ENCODE measurements at regions not wholly inside any gene's neighbourhood (a gene's known extent, or its start where the extent isn't known, plus 50 kb on each side); places are given as distances from the start of the nearest gene placed in this dataset.

DNA sequence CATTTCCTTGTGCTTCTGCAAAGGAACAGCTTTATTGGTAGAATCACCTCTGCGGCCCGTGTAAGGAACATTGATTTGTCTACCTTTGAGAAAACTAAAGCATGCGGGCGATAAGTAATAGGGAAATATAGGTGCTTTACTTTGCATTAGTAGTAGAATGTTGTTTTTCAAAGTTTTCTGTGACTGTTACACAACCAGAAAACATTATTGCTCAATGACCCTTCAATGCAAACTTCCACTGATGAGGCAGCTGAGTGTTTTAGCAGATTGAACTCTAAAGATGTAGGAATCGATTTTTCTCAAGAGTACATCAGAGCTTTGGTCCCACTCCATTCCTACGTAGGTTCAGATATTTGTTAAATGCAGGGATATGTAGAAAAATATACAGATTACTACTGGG lies 427.8 kb downstream of the DNAJB9 start:
- TF ChIP-seq, protein P1, sequence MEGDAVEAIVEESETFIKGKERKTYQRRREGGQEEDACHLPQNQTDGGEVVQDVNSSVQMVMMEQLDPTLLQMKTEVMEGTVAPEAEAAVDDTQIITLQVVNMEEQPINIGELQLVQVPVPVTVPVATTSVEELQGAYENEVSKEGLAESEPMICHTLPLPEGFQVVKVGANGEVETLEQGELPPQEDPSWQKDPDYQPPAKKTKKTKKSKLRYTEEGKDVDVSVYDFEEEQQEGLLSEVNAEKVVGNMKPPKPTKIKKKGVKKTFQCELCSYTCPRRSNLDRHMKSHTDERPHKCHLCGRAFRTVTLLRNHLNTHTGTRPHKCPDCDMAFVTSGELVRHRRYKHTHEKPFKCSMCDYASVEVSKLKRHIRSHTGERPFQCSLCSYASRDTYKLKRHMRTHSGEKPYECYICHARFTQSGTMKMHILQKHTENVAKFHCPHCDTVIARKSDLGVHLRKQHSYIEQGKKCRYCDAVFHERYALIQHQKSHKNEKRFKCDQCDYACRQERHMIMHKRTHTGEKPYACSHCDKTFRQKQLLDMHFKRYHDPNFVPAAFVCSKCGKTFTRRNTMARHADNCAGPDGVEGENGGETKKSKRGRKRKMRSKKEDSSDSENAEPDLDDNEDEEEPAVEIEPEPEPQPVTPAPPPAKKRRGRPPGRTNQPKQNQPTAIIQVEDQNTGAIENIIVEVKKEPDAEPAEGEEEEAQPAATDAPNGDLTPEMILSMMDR (IDR thresholded peaks at IDR 0.05; ENCODE audit: insufficient read depth, low read length, severe bottlenecking), result no peak
- H3K36me3 ChIP-seq (ENCODE audit: control insufficient read depth, insufficient read depth, low read length), result no peaks in the 10 kb centered on the region
- H3K4me3 ChIP-seq (ENCODE audit: low read depth, low read length), result no peak overlapping the region
- no peak for FAIRE-seq
- H3K27me3 ChIP-seq (ENCODE audit: control insufficient read depth, insufficient read depth, low read length), result no peaks in the 10 kb centered on the region
- DNase-seq (ENCODE audit: low read depth), result no peak

DNA sequence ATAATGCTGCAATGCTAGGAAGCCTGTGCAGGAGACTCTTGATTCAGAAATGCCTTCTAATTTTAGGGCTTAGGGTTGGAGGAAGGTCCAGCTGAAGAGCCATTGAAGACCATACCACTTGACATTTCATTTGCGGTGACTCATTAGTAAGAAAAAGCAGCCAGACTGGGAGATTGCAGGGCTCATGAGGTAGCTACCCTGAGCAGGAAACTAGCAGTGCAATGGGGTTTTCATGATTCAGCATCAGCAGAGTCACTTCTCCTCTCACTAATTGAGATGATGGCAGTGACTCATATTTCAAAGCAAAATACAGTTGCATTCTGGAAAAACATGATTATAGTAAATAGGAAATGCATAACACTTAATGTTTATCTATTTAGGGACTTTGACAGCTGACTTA lies 434.1 kb downstream of the DNAJB9 start:
- TF ChIP-seq, protein P1 (IDR thresholded peaks at IDR 0.05; ENCODE audit: insufficient read depth, low read length, severe bottlenecking), result no peak
- DNase-seq (ENCODE audit: low read depth) (peak; percentile 70), FAIRE-seq (no peak)
- H3K36me3 ChIP-seq (ENCODE audit: control insufficient read depth, insufficient read depth, low read length), result no peaks in the 10 kb centered on the region
- no peaks in the 10 kb centered on the region for H3K27me3 ChIP-seq (ENCODE audit: control insufficient read depth, insufficient read depth, low read length)
- H3K4me3 ChIP-seq (ENCODE audit: low read depth, low read length), result no peak overlapping the region

DNA sequence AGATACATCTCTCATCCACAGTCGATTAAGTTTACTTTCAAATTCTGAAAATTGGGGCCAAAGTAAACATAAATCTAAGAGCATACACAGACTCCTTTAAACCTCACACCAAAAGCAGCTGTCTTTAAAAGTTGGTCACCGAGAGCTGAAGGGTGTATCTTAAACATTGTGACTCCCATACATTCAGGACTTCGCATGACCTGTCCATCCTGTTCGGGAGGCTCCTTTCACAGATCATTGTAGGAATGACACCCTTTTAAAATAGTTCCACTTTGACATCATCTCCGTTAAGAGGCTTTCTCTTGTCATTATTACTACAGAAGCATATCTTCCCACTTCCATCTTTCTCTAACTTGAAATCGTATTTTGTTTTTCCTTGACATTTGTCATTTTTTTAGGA lies 440.0 kb downstream of the DNAJB9 start:
- Histone ChIP-seq H3K27me3 (ENCODE audit: control insufficient read depth, insufficient read depth, low read length) (no peaks in the 10 kb centered on the region), H3K4me3 (ENCODE audit: low read depth, low read length) (no peak overlapping the region), H3K36me3 (ENCODE audit: control insufficient read depth, insufficient read depth, low read length) (no peaks in the 10 kb centered on the region)
- TF ChIP-seq, protein P1 (IDR thresholded peaks at IDR 0.05; ENCODE audit: insufficient read depth, low read length, severe bottlenecking), result no peak
- DNase-seq (ENCODE audit: low read depth) (no peak), FAIRE-seq (no peak)

DNA sequence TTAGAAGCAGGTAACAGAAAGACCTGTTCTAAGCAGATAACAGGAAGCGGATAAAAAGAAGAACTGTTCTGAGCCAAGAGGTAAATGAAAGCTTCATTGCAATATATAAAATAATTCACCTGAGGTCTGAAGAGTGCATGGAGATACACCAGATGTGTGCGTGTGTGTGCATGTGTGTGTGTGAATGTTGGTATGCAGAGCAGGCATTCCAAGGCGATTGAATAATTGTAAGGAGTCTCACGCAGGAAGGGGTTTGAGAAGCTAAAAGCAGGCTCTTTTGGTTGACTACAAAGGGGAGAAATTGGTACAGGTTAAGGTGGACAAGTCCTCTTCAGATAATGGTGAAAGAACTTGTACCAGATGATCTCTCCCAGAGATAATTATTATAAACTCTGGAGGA lies 450.6 kb downstream of the DNAJB9 start:
- Histone ChIP-seq H3K27me3 (ENCODE audit: control insufficient read depth, insufficient read depth, low read length) (no peaks in the 10 kb centered on the region), H3K36me3 (ENCODE audit: control insufficient read depth, insufficient read depth, low read length) (no peaks in the 10 kb centered on the region), H3K4me3 (ENCODE audit: low read depth, low read length) (no peak overlapping the region)
- DNase-seq (ENCODE audit: low read depth) (peak; percentile 15), FAIRE-seq (no peak)
- TF ChIP-seq, protein P1 (IDR thresholded peaks at IDR 0.05; ENCODE audit: insufficient read depth, low read length, severe bottlenecking), result no peak

DNA sequence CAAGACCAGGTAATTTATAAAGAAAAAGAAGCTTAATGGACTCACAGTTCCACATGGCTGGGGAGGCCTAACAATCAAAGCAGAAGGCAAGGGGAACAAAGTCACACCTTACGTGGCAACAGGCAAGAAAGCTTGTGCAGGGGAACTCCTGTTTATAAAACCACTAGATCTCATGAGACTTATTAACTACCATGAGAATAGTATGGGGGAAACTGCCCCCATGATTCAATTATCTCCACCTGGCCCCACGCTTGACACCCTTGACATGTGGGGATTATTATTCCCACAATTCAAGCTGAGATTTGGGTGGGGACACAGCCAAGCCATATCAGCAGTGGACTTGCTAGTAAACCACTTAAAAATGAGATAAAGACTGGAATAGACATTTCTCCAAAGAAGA lies 451.7 kb downstream of the DNAJB9 start:
- DNase-seq (ENCODE audit: low read depth) (no peak), FAIRE-seq (no peak)
- TF ChIP-seq, protein P1 (IDR thresholded peaks at IDR 0.05; ENCODE audit: insufficient read depth, low read length, severe bottlenecking), result no peak

DNA sequence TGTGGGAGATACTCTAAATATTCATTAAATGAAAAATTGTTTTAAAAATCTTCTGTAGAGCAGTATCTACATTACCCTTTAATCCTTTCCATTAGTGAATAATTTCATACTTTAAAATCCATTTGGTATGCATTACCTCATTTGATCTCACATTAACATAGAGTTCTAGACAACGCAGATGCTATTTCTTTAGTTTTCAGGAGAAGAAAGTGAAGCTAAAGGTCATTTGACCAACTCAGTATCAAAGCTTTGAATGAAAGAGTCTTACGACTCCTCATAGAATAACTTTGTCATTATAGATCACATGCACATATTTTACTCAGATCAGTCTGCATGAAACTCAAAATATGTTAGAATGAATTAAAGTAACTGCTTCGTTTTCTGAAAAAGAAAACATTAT lies 460.2 kb downstream of the DNAJB9 start:
- TF ChIP-seq, protein P1 (IDR thresholded peaks at IDR 0.05; ENCODE audit: insufficient read depth, low read length, severe bottlenecking), result no peak
- no peak overlapping the region for H3K4me3 ChIP-seq (ENCODE audit: low read depth, low read length)
- FAIRE-seq, result no peak
- H3K36me3 ChIP-seq (ENCODE audit: control insufficient read depth, insufficient read depth, low read length), result no peaks in the 10 kb centered on the region
- no peak for DNase-seq (ENCODE audit: low read depth)
- no peaks in the 10 kb centered on the region for H3K27me3 ChIP-seq (ENCODE audit: control insufficient read depth, insufficient read depth, low read length)

More for the DNA sequence above, 451.7 kb downstream of the DNAJB9 start:
- H3K4me3 ChIP-seq (ENCODE audit: low read depth, low read length), result no peak overlapping the region
- H3K36me3 ChIP-seq (ENCODE audit: control insufficient read depth, insufficient read depth, low read length), result no peaks in the 10 kb centered on the region
- no peaks in the 10 kb centered on the region for H3K27me3 ChIP-seq (ENCODE audit: control insufficient read depth, insufficient read depth, low read length)

Measured in bronchial epithelial cell (primary cell).